Neural progenitor cell (in vitro differentiated cells): ENCODE measurements at regions not wholly inside any gene's neighbourhood (a gene's known extent, or its start where the extent isn't known, plus 50 kb on each side); places are given as distances from the start of the nearest gene placed in this dataset.

Experiments used
- DNase-seq: peaks from one replicate; pipeline ENCODE4 v3.0.0-alpha.2; 2016; ENCODE audit warnings: low spot score
- H2AFZ ChIP-seq: fragments of 200-600 bp; sonication (generic); replicated peaks from 2 replicates; pipeline ENCODE4 v1.6.1; 2016; ENCODE audit warnings: antibody characterized with exemption
- H3F3A ChIP-seq: fragments of 200-600 bp; sonication (generic); 2 replicates; pipeline ENCODE4 v1.6.1; 2016; ENCODE audit warnings: antibody characterized with exemption, low read depth
- H3K27ac ChIP-seq: fragments of 200-600 bp; sonication (generic); 2 replicates; pipeline ENCODE4 v1.5.1; 2016; ENCODE audit warnings: mild to moderate bottlenecking
- H3K27me3 ChIP-seq: fragments of 200-600 bp; sonication (generic); 2 replicates; pipeline ENCODE4 v1.6.1; 2016; ENCODE audit warnings: mild to moderate bottlenecking, moderate library complexity
- H3K36me3 ChIP-seq: fragments of 200-600 bp; sonication (generic); 2 replicates; pipeline ENCODE4 v1.5.1; 2016
- H3K4me1 ChIP-seq: fragments of 200-600 bp; sonication (generic); 2 replicates; pipeline ENCODE4 v1.6.1; 2016; ENCODE audit warnings: mixed run types
- H3K4me2 ChIP-seq: fragments of 200-600 bp; sonication (generic); 2 replicates; pipeline ENCODE4 v1.6.1; 2016
- H3K4me3 ChIP-seq: fragments of 200-600 bp; sonication (generic); 2 replicates; pipeline ENCODE4 v1.5.1; 2016
- H3K79me2 ChIP-seq: fragments of 200-600 bp; sonication (generic); 2 replicates; pipeline ENCODE4 v1.6.1; 2016; ENCODE audit warnings: low read depth
- H3K9ac ChIP-seq: fragments of 200-600 bp; sonication (generic); 2 replicates; pipeline ENCODE4 v1.6.1; 2016
- H3K9me3 ChIP-seq: fragments of 200-600 bp; sonication (generic); 2 replicates; pipeline ENCODE4 v1.5.1; 2016; ENCODE audit warnings: low read depth
- H4K20me1 ChIP-seq: fragments of 200-600 bp; sonication (generic); 2 replicates; pipeline ENCODE4 v1.6.1; 2016; ENCODE audit warnings: low read depth
- H3K27ac Mint-ChIP-seq: 3 replicates; pipeline ENCODE4 v1.8.0; 2021; ENCODE audit warnings: mixed read lengths
- H3K27me3 Mint-ChIP-seq: 2 replicates; pipeline ENCODE4 v1.8.0; 2022; ENCODE audit warnings: low read depth, mild to moderate bottlenecking, inconsistent platforms, moderate library complexity, mixed read lengths; ENCODE audit not compliant: insufficient read depth
- H3K36me3 Mint-ChIP-seq: 3 replicates; pipeline ENCODE4 v1.8.0; 2021; ENCODE audit warnings: mixed read lengths
- H3K4me1 Mint-ChIP-seq: 3 replicates; pipeline ENCODE4 v1.8.0; 2021; ENCODE audit warnings: mixed read lengths
- H3K4me3 Mint-ChIP-seq: 3 replicates; pipeline ENCODE4 v1.8.0; 2021; ENCODE audit warnings: mild to moderate bottlenecking, moderate library complexity, mixed read lengths
- H3K9me3 Mint-ChIP-seq: 3 replicates; pipeline ENCODE4 v1.8.0; 2020; ENCODE audit warnings: mixed read lengths
- EZH2 ChIP-seq: fragments of 200-600 bp; sonication (generic); IDR thresholded peaks from 2 replicates; pipeline ENCODE4 v1.6.1; 2017; ENCODE audit warnings: antibody characterized with exemption, mild to moderate bottlenecking, moderate library complexity
- EZH2phosphoT487 ChIP-seq: fragments of 200-600 bp; sonication (generic); IDR thresholded peaks from 2 replicates; pipeline ENCODE4 v1.6.1; 2017; ENCODE audit warnings: antibody characterized with exemption
- TF ChIP-seq, protein P1 (sequence below): fragments of 200-600 bp; sonication (generic); IDR thresholded peaks from 2 replicates; pipeline ENCODE4 v1.5.1; 2017; ENCODE audit warnings: antibody characterized with exemption, mild to moderate bottlenecking

DNA sequence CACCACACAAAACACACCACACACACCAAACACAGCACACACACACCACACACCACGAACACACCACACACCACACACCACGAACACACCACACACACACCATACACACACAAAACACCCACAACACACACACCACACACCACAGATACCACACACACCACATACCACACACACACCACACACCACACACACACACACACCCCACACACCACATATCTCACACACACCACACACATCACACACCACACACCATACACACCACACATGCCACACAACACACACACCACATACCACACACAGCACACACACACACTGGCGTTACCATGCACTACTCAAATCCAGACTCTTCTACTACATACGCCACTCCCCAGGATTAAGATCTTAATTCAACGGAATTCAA, 118.9 kb upstream of the THBS2 start:
- no peak for DNase-seq
- Mint-ChIP-seq H3K27me3 (peaks cover 7% of the 10 kb centered on the region), H3K4me3 (no peak overlapping the region), H3K36me3 (peaks cover 4% of the 10 kb centered on the region), H3K9me3 (peaks cover 14% of the 10 kb centered on the region), H3K4me1 (peaks cover 3% of the 10 kb centered on the region), H3K27ac (no peak overlapping the region)
- Histone ChIP-seq H3K27ac (no peak overlapping the region), H3K4me2 (no peak overlapping the region), H3K27me3 (no peaks in the 10 kb centered on the region), H3K36me3 (no peaks in the 10 kb centered on the region), H3K79me2 (no peaks in the 10 kb centered on the region), H3K4me3 (no peak overlapping the region), H3K9me3 (no peaks in the 10 kb centered on the region), H4K20me1 (no peaks in the 10 kb centered on the region), H3F3A (peaks cover 8% of the 10 kb centered on the region), H3K4me1 (no peaks in the 10 kb centered on the region), H2AFZ (no peak overlapping the region), H3K9ac (no peak overlapping the region)
- TF ChIP-seq EZH2 = no peak
- TF ChIP-seq, protein P1, sequence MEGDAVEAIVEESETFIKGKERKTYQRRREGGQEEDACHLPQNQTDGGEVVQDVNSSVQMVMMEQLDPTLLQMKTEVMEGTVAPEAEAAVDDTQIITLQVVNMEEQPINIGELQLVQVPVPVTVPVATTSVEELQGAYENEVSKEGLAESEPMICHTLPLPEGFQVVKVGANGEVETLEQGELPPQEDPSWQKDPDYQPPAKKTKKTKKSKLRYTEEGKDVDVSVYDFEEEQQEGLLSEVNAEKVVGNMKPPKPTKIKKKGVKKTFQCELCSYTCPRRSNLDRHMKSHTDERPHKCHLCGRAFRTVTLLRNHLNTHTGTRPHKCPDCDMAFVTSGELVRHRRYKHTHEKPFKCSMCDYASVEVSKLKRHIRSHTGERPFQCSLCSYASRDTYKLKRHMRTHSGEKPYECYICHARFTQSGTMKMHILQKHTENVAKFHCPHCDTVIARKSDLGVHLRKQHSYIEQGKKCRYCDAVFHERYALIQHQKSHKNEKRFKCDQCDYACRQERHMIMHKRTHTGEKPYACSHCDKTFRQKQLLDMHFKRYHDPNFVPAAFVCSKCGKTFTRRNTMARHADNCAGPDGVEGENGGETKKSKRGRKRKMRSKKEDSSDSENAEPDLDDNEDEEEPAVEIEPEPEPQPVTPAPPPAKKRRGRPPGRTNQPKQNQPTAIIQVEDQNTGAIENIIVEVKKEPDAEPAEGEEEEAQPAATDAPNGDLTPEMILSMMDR = no peak
- TF ChIP-seq EZH2phosphoT487 = no peak

DNA sequence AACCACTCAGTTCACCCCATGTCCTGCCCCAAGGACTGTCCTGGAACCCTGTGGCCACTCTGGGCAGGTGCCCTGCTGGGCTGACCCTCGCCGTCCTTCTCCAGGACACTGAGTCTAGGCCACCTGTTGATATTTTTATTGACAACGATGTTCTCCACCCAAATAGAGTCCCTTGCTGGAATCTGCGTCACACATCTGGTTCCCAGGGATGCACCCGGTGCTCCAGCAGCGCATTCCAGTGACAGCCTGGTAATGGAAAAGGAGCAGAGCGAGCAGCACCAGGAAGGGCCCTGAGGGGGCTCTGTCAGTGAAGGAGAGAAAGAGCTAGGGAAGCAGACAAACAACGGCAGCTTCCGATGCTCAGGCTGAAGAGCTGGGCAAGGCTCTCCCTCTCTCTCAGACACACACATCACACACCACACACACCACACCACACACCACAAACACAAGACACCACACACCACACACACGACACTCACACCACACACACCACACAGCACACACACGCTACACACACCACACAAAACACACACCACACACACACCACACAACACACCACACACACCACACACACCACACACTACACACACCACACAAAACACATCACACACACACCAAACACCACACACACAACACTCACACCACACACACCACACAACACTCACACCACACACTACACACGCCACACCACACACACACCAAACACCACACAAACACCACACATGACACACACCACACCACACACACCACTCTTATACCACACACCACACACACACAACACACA, 117.9 kb upstream of the THBS2 start:
- TF ChIP-seq, protein P1 = no peak
- TF ChIP-seq EZH2 (no peak), EZH2phosphoT487 (no peak)
- Mint-ChIP-seq H3K36me3 (peaks cover 3% of the 10 kb centered on the region), H3K4me3 (peak overlapping the region; percentile 46), H3K27ac (no peak overlapping the region), H3K4me1 (peaks cover 3% of the 10 kb centered on the region), H3K27me3 (peaks cover 7% of the 10 kb centered on the region), H3K9me3 (peaks cover 16% of the 10 kb centered on the region)
- H3K27ac ChIP-seq = no peak overlapping the region
- H3K9ac ChIP-seq = no peak overlapping the region
- no peaks in the 10 kb centered on the region for H3K79me2 ChIP-seq
- H3K4me1 ChIP-seq = no peaks in the 10 kb centered on the region
- H4K20me1 ChIP-seq = no peaks in the 10 kb centered on the region
- no peak overlapping the region for H3K4me2 ChIP-seq
- H3K9me3 ChIP-seq = no peaks in the 10 kb centered on the region
- DNase-seq = peak; percentile 57
- H3K27me3 ChIP-seq = no peaks in the 10 kb centered on the region
- no peak overlapping the region for H2AFZ ChIP-seq
- H3K36me3 ChIP-seq = no peaks in the 10 kb centered on the region
- H3F3A ChIP-seq = peaks cover 8% of the 10 kb centered on the region
- H3K4me3 ChIP-seq = no peak overlapping the region

DNA sequence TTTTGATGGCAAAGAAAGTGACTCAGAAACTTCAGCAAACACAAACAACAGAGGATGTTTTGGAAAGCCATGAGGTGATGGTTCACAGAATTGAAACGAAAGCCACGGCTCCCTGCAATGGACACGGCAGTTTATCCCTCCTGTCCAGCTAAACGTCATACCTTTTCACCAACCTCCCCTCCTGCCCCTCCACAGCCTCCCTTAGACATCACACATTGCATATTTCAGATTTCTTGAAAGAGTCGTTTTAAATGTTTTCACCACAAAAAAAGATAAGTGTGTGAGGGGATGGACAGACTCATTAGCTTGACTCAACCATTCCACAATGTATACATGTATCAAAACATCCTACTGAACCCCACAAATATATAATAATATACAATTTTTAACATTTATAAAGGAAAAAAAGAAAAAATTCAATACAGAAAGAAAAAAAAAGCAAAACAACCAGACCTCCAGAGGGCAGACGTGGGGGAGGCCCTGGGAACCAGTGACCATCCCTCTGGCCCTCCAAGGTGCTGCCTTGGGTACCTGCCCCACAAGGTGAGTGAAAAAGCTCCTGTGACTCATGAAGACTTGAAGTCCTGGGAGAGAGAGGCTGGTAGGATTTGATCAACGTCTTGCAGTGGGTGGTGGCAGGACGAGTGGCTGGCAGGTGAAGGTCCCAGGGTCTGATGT, 117.2 kb upstream of the THBS2 start:
- peaks cover 8% of the 10 kb centered on the region for H3F3A ChIP-seq
- peaks cover 7% of the 10 kb centered on the region for H3K27me3 Mint-ChIP-seq
- no peaks in the 10 kb centered on the region for H3K79me2 ChIP-seq
- no peak overlapping the region for H2AFZ ChIP-seq
- TF ChIP-seq, protein P1 = no peak
- no peak overlapping the region for H3K27ac ChIP-seq
- H3K4me2 ChIP-seq = no peak overlapping the region
- H3K36me3 Mint-ChIP-seq = no peaks in the 10 kb centered on the region
- peaks cover 3% of the 10 kb centered on the region for H3K4me1 Mint-ChIP-seq
- H3K27ac Mint-ChIP-seq = peak overlapping the region; percentile 89
- peak overlapping the region; percentile 46 for H3K4me3 Mint-ChIP-seq
- no peak for DNase-seq
- H3K4me1 ChIP-seq = no peaks in the 10 kb centered on the region
- no peaks in the 10 kb centered on the region for H4K20me1 ChIP-seq
- H3K36me3 ChIP-seq = no peaks in the 10 kb centered on the region
- no peaks in the 10 kb centered on the region for H3K27me3 ChIP-seq
- peaks cover 10% of the 10 kb centered on the region for H3K9me3 Mint-ChIP-seq
- H3K9ac ChIP-seq = no peak overlapping the region
- no peak overlapping the region for H3K4me3 ChIP-seq
- no peaks in the 10 kb centered on the region for H3K9me3 ChIP-seq
